Fibroblast of lung (primary cell): ENCODE measurements at regions not wholly inside any gene's neighbourhood (a gene's known extent, or its start where the extent isn't known, plus 50 kb on each side); places are given as distances from the start of the nearest gene placed in this dataset.
A peak's percentile ranks its signal among the peaks of the same experiment; 100 is the strongest.

Source experiments
- DNase-seq, 2 donors: peaks; one replicate each; pipeline versions ENCODE4 v3.0.0 to v3.0.0-alpha.2; 2010; ENCODE audit warnings: low read depth in 2 of 2
- H2AFZ ChIP-seq: 2 replicates; pipeline ENCODE4 v1.5.1; 2012; ENCODE audit warnings: low read length, control low read depth, inconsistent platforms
- H3K27ac ChIP-seq: 2 replicates; pipeline ENCODE4 v1.5.1; 2011; ENCODE audit warnings: low read length, control low read depth; ENCODE audit not compliant: insufficient read depth
- H3K27me3 ChIP-seq: 2 replicates; pipeline ENCODE4 v1.5.1; 2011; ENCODE audit warnings: mild to moderate bottlenecking, low read length; ENCODE audit not compliant: control insufficient read depth, insufficient read depth
- H3K36me3 ChIP-seq: 2 replicates; pipeline ENCODE4 v1.5.1; 2011; ENCODE audit warnings: low read length; ENCODE audit not compliant: control insufficient read depth, insufficient read depth
- H3K4me1 ChIP-seq: 2 replicates; pipeline ENCODE4 v1.5.1; 2011; ENCODE audit warnings: low read length; ENCODE audit not compliant: control insufficient read depth, insufficient read depth; ENCODE audit errors: extremely low read depth
- H3K4me2 ChIP-seq: 2 replicates; pipeline ENCODE4 v1.5.1; 2011; ENCODE audit warnings: low read length, control low read depth; ENCODE audit not compliant: insufficient read depth; ENCODE audit errors: extremely low read depth
- H3K4me3 ChIP-seq, 4 experiments: fragments of 200-600 bp in 1 of 4; sonication (generic) in 1 of 4; replicated peaks in 1 of 4; 2 replicates each; pipeline ENCODE4 v1.5.1; 2011 to 2016; ENCODE audit warnings: low read length in 4 of 4, low read depth in 3 of 4, mild to moderate bottlenecking in 3 of 4, control low read depth in 2 of 4, inconsistent platforms in 1 of 4, mixed read lengths in 1 of 4; ENCODE audit not compliant: insufficient read depth in 1 of 4; ENCODE audit errors: control extremely low read depth in 1 of 4
- H3K79me2 ChIP-seq: 2 replicates; pipeline ENCODE4 v1.5.1; 2012; ENCODE audit warnings: mild to moderate bottlenecking, low read length, inconsistent platforms; ENCODE audit not compliant: control insufficient read depth, insufficient read depth
- H3K9ac ChIP-seq: 2 replicates; pipeline ENCODE4 v1.5.1; 2011; ENCODE audit warnings: mild to moderate bottlenecking, low read length, control low read depth; ENCODE audit not compliant: insufficient read depth
- H3K9me3 ChIP-seq: 2 replicates; pipeline ENCODE4 v1.5.1; 2012; ENCODE audit warnings: low read depth, low read length; ENCODE audit not compliant: control insufficient read depth, insufficient read depth
- H4K20me1 ChIP-seq: 2 replicates; pipeline ENCODE4 v1.5.1; 2011; ENCODE audit warnings: low read length; ENCODE audit not compliant: control insufficient read depth, insufficient read depth; ENCODE audit errors: extremely low read depth
- CTCF ChIP-seq, 2 donors: IDR thresholded peaks in 1 of 2; conservative IDR thresholded peaks in 1 of 2; 1 replicate in 1 of 2; 2 replicates in 1 of 2; pipeline ENCODE4 v1.5.1; 2011 to 2012; ENCODE audit warnings: low read length in 2 of 2, control low read depth in 1 of 2, inconsistent platforms in 1 of 2, low read depth in 1 of 2, mild to moderate bottlenecking in 1 of 2
- EZH2 ChIP-seq: IDR thresholded peaks from 2 replicates; pipeline ENCODE4 v1.5.1; 2012; ENCODE audit warnings: low read length, control low read depth, mild to moderate bottlenecking; ENCODE audit errors: missing control alignments

GRCh38 chr3:106759731-106760130 lies 617.5 kb upstream of the CCDC54 start:
- Histone ChIP-seq H4K20me1 (no peaks in the 10 kb centered on the region), H3K27me3 (no peaks in the 10 kb centered on the region), H3K79me2 (no peaks in the 10 kb centered on the region), H3K4me2 (no peak overlapping the region), H2AFZ (no peak overlapping the region), H3K9ac (no peak overlapping the region), H3K4me3 (no peak overlapping the region), H3K27ac (no peak overlapping the region), H3K4me1 (no peaks in the 10 kb centered on the region), H3K9me3 (no peaks in the 10 kb centered on the region), H3K36me3 (no peaks in the 10 kb centered on the region)
- peak in 1 of 2 donors; percentile 95 for DNase-seq
- no peak for TF ChIP-seq EZH2
- no peak for TF ChIP-seq CTCF (conservative IDR thresholded peaks at IDR 0.05 in 1 of 2, IDR thresholded peaks at IDR 0.05 in 1 of 2; ENCODE audit: low read depth in 1 of 2, low read length in 2 of 2)

GRCh38 chr3:106765342-106765741 lies 611.9 kb upstream of the CCDC54 start:
- Histone ChIP-seq H3K4me2 (no peak overlapping the region), H3K79me2 (no peaks in the 10 kb centered on the region), H2AFZ (no peak overlapping the region), H3K4me3 (no peak overlapping the region), H3K36me3 (no peaks in the 10 kb centered on the region), H3K9me3 (no peaks in the 10 kb centered on the region), H4K20me1 (no peaks in the 10 kb centered on the region), H3K27me3 (no peaks in the 10 kb centered on the region), H3K27ac (no peak overlapping the region), H3K4me1 (no peaks in the 10 kb centered on the region), H3K9ac (no peak overlapping the region)
- peak; percentile 43 to 99 for DNase-seq
- no peak for TF ChIP-seq CTCF (conservative IDR thresholded peaks at IDR 0.05 in 1 of 2, IDR thresholded peaks at IDR 0.05 in 1 of 2; ENCODE audit: low read depth in 1 of 2, low read length in 2 of 2)
- no peak for TF ChIP-seq EZH2

GRCh38 chr3:106768941-106769480 lies 608.2 kb upstream of the CCDC54 start:
- Histone ChIP-seq H3K9me3 (no peaks in the 10 kb centered on the region), H3K4me1 (no peaks in the 10 kb centered on the region), H3K36me3 (no peaks in the 10 kb centered on the region), H3K4me2 (no peak overlapping the region), H3K4me3 (no peak overlapping the region), H3K27ac (no peak overlapping the region), H4K20me1 (no peaks in the 10 kb centered on the region), H3K9ac (no peak overlapping the region), H3K79me2 (no peaks in the 10 kb centered on the region), H3K27me3 (no peaks in the 10 kb centered on the region), H2AFZ (no peak overlapping the region)
- DNase-seq: no peak
- TF ChIP-seq EZH2 (no peak), CTCF (conservative IDR thresholded peaks at IDR 0.05 in 1 of 2, IDR thresholded peaks at IDR 0.05 in 1 of 2; ENCODE audit: low read depth in 1 of 2, low read length in 2 of 2) (no peak)
